ENCODE measurements at regions not wholly inside any gene's neighbourhood (a gene's known extent, or its start where the extent isn't known, plus 50 kb on each side); places are given as distances from the start of the nearest gene placed in this dataset.

DNA sequence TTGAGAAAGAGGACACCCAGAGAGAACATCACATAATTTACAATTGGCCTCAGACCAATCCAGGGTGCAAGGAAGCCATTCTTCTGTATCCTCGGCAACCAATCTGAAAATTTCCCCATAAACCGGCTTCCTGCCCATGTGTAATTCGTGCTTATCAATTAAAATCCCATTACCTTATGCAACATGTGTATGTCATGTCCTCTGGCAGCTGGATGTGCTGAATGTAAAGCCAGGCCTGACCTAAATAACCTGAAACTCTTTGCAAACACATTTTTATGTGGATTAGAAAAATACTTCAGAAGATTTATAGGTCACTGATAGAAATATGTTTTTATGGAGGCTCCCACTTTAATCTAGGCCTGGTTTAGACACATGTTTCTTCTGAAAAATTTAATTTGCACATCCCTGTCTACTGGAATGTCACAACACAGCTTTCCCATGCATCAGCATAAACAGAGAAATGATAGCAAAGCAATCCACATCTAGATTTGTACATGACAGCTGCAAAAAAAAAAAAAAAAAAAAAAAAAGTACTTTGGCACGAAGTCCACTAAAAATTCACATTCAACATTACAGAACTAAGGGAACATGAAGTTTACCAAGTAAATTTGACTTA lies 69.4 kb upstream of the SAMSN1 start:
- H3K9ac ChIP-seq (ENCODE audit: control insufficient read depth, insufficient read depth, low read length): no peak overlapping the region
- intact Hi-C loops (cut with micrococcal nuclease; ENCODE audit: unreplicated experiment) (no loop called here), in situ Hi-C loops (cut with MboI) (no loop called here)
- H3K36me3 ChIP-seq (ENCODE audit: control insufficient read depth in 2 of 2, insufficient read depth in 2 of 2, low read length in 1 of 2): no peaks in the 10 kb centered on the region
- no peaks in the 10 kb centered on the region for H3K4me1 ChIP-seq (ENCODE audit: control insufficient read depth, insufficient read depth, low read length)
- DNase-seq (ENCODE audit: low read depth, low spot score) (no peak), FAIRE-seq (no peak), ATAC-seq (no peak)
- SMC1A ChIA-PET (ENCODE audit: uncharacterized antibody, unreplicated experiment): interaction anchor here (0.6 to 4.1 kb wide), 9 partner anchors 12 to 212 kb away, joined by 3 to 25 read pairs (median 4); no protein-coding TSS in a partner anchor
- H2AFZ ChIP-seq (ENCODE audit: control insufficient read depth, low read depth, low read length): no peak overlapping the region
- CTCF ChIA-PET: interaction anchor here (1.2 kb wide), 1 partner anchor 13 kb away, joined by 3 read pairs; no protein-coding TSS in a partner anchor
- H3K27me3 ChIP-seq (replicated peaks in 1 of 2; ENCODE audit: control insufficient read depth in 2 of 2, insufficient read depth in 2 of 2, low read length in 1 of 2): no peaks in the 10 kb centered on the region
- H3K27ac ChIP-seq (ENCODE audit: control insufficient read depth, insufficient read depth): no peak overlapping the region
- no peak overlapping the region for H3K4me3 ChIP-seq
- peaks cover 8% of the 10 kb centered on the region; the same call in 2 of the 3 replicates for H3K9me3 ChIP-seq (replicated peaks; ENCODE audit: control insufficient read depth, insufficient read depth, low read length)
- H4K20me1 ChIP-seq (ENCODE audit: control insufficient read depth, insufficient read depth): no peaks in the 10 kb centered on the region
- BruUV-seq (replicated peaks): no TSS peak
- H3K79me2 ChIP-seq (ENCODE audit: control insufficient read depth, insufficient read depth, low read length): no peaks in the 10 kb centered on the region
- H3K4me2 ChIP-seq (ENCODE audit: control insufficient read depth, insufficient read depth): no peak overlapping the region
- TF ChIP-seq, protein P1, sequence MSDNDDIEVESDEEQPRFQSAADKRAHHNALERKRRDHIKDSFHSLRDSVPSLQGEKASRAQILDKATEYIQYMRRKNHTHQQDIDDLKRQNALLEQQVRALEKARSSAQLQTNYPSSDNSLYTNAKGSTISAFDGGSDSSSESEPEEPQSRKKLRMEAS (IDR thresholded peaks at IDR 0.05; ENCODE audit: low read depth, low read length): no peak
- no peak for TF ChIP-seq ZBTB11 (CRISPR knock-in tag; IDR thresholded peaks at IDR 0.05)
- TF ChIP-seq RCOR1 (conservative IDR thresholded peaks at IDR 0.05; ENCODE audit: low read depth, low read length): no peak
- no peak for TF ChIP-seq NFXL1 (IDR thresholded peaks at IDR 0.05; ENCODE audit: borderline replicate concordance)
- TF ChIP-seq PKNOX1 (IDR thresholded peaks at IDR 0.05): no peak
- no peak for TF ChIP-seq SREBF2 (IDR thresholded peaks at IDR 0.05; ENCODE audit: low read length)
- no peak for TF ChIP-seq SUZ12 (IDR thresholded peaks at IDR 0.05; ENCODE audit: unreplicated experiment)
- TF ChIP-seq, protein P2, sequence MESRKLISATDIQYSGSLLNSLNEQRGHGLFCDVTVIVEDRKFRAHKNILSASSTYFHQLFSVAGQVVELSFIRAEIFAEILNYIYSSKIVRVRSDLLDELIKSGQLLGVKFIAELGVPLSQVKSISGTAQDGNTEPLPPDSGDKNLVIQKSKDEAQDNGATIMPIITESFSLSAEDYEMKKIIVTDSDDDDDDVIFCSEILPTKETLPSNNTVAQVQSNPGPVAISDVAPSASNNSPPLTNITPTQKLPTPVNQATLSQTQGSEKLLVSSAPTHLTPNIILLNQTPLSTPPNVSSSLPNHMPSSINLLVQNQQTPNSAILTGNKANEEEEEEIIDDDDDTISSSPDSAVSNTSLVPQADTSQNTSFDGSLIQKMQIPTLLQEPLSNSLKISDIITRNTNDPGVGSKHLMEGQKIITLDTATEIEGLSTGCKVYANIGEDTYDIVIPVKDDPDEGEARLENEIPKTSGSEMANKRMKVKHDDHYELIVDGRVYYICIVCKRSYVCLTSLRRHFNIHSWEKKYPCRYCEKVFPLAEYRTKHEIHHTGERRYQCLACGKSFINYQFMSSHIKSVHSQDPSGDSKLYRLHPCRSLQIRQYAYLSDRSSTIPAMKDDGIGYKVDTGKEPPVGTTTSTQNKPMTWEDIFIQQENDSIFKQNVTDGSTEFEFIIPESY (IDR thresholded peaks at IDR 0.05): no peak
- no peak for TF ChIP-seq NFYA (IDR thresholded peaks at IDR 0.05; ENCODE audit: borderline replicate concordance, low read depth, low read length)
- TF ChIP-seq ZBED1 (IDR thresholded peaks at IDR 0.05; ENCODE audit: borderline replicate concordance): no peak
- TF ChIP-seq NR2C2 (IDR thresholded peaks at IDR 0.05; ENCODE audit: borderline replicate concordance, control insufficient read depth, insufficient read length, low read depth): no peak
- TF ChIP-seq HSF1 (IDR thresholded peaks at IDR 0.05; ENCODE audit: low read depth, low read length): no peak
- TF ChIP-seq JUND (IDR thresholded peaks at IDR 0.05; ENCODE audit: low read depth, low read length): no peak
- POLR2A ChIA-PET: no interaction called here
- RAD21 ChIA-PET (ENCODE audit: unreplicated experiment): interaction anchor here (0.7 kb wide), 1 partner anchor 92 kb away, joined by 3 read pairs; no protein-coding TSS in a partner anchor
- 88% methylated on average over 4 of the region's 4 CpGs for whole genome bisulfite sequencing (ENCODE audit: insufficient coverage, insufficient replicate concordance, low lambda C conversion rate, missing lambda C conversion rate)
